ENCODE measurements at regions not wholly inside any gene's neighbourhood (a gene's known extent, or its start where the extent isn't known, plus 50 kb on each side); places are given as distances from the start of the nearest gene placed in this dataset.
"Not testable (repeated sequence)": the region's sequence is repeated elsewhere in the genome, so short reads cannot be mapped to it uniquely, and the experiment has no call there.

DNA sequence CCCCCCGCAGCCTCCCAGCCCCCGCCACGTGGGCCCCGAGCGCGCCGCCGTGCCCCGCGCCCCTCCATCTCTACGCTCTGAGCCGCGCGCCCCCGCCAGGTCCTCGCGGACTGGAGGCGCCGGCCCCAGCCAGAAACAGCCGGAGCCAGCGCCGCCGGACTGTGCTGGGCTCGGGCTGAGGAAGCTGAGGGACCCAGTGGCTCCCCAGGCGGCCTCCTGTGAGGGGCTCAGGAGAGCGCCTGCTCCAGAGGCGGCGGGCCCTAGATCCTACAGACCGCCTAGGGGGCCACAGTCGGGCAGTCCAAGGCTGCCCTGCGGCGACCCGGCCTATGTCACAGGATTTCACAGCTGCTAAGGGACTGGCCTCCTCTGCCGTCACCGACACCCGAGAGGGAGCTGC, 82.1 kb downstream of the NENF start:
- Histone ChIP-seq H3K27me3 (replicated peaks in 1 of 7) (peaks cover 0 to 69% (median 40%) of the 10 kb centered on the region in 7 donors), H3K36me3 (no peaks in the 10 kb centered on the region), H3K4me1 (peaks cover 8 to 23% (median 14%) of the 10 kb centered on the region in 6 donors), H3K4me3 (peak overlapping the region in 5 of 8 donors; percentile 10 to 54 (median 23)), H3K27ac (no peak overlapping the region), H3K9me3 (no peaks in the 10 kb centered on the region)
- DNase-seq: no peak
- TF ChIP-seq, protein P1, sequence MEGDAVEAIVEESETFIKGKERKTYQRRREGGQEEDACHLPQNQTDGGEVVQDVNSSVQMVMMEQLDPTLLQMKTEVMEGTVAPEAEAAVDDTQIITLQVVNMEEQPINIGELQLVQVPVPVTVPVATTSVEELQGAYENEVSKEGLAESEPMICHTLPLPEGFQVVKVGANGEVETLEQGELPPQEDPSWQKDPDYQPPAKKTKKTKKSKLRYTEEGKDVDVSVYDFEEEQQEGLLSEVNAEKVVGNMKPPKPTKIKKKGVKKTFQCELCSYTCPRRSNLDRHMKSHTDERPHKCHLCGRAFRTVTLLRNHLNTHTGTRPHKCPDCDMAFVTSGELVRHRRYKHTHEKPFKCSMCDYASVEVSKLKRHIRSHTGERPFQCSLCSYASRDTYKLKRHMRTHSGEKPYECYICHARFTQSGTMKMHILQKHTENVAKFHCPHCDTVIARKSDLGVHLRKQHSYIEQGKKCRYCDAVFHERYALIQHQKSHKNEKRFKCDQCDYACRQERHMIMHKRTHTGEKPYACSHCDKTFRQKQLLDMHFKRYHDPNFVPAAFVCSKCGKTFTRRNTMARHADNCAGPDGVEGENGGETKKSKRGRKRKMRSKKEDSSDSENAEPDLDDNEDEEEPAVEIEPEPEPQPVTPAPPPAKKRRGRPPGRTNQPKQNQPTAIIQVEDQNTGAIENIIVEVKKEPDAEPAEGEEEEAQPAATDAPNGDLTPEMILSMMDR (IDR thresholded peaks at IDR 0.05 in 8 of 11, conservative IDR thresholded peaks at IDR 0.05 in 3 of 11): no peak
- TF ChIP-seq POLR2A (IDR thresholded peaks at IDR 0.05): no peak
- no peak for TF ChIP-seq POLR2AphosphoS5 (IDR thresholded peaks at IDR 0.05)
- intact Hi-C loops (cut with DNase I; ENCODE audit: low total_unique reads): no loop called here
- 10 to 33% (median 14%) methylated on average over 4 to 36 of the region's 36 CpGs for WGBS, 5 donors

DNA sequence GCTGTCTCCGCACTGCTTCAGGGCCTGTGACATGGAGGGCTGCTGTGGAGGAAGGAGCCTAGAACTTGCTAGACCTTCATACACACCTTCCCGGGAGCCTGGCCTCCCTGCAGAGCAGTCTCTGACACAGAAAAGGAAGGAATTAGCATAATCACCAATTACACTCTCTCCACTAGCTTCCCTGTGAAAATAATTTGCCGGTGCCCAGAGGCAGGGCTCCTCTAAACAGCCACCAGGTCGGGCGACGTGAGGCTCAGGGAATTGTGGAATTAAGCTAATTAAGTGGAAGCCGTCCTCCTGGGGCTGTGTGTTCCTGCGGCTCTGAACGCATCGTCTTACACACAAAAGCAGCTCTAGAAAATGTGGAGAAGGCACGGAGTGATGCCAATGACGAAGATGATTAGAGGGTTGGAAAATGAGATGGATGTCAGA, 82.6 kb downstream of the NENF start:
- intact Hi-C loops (cut with DNase I; ENCODE audit: low total_unique reads): no loop called here
- DNase-seq: no peak
- H3K4me1 ChIP-seq: peaks cover 8 to 23% (median 14%) of the 10 kb centered on the region in 6 donors
- TF ChIP-seq POLR2AphosphoS5 (IDR thresholded peaks at IDR 0.05) (no peak), POLR2A (IDR thresholded peaks at IDR 0.05) (no peak)
- TF ChIP-seq, protein P1 (IDR thresholded peaks at IDR 0.05 in 8 of 11, conservative IDR thresholded peaks at IDR 0.05 in 3 of 11): no peak
- no peaks in the 10 kb centered on the region for H3K9me3 ChIP-seq
- no peaks in the 10 kb centered on the region for H3K36me3 ChIP-seq
- H3K4me3 ChIP-seq: peak overlapping the region in 2 of 8 donors; percentile 23 to 54
- WGBS, 5 donors: 69 to 77% (median 74%) methylated on average over 12 of the region's 12 CpGs
- H3K27me3 ChIP-seq (replicated peaks in 1 of 7): peaks cover 0 to 69% (median 40%) of the 10 kb centered on the region in 7 donors
- H3K27ac ChIP-seq: no peak overlapping the region

GRCh38 chr1:212516012-212516411, 83.3 kb downstream of the NENF start:
- DNase-seq; intact Hi-C loops (cut with DNase I; ENCODE audit: low total_unique reads); H3K36me3 ChIP-seq; H3K9me3 ChIP-seq; H3K27ac ChIP-seq; H3K4me3 ChIP-seq: not testable (repeated sequence)
- Histone ChIP-seq H3K4me1 (peaks cover 8 to 23% (median 14%) of the 10 kb centered on the region in 6 donors), H3K27me3 (replicated peaks in 1 of 7) (peaks cover 0 to 69% (median 39%) of the 10 kb centered on the region in 7 donors)
- WGBS, 5 donors: 89 to 95% (median 93%) methylated on average over 4 of the region's 4 CpGs

- Histone ChIP-seq H3K4me3 (no peak overlapping the region), H3K9me3 (no peaks in the 10 kb centered on the region), H3K27me3 (replicated peaks in 1 of 7) (peaks cover 0 to 44% (median 19%) of the 10 kb centered on the region in 7 donors), H3K27ac (no peak overlapping the region), H3K4me1 (peaks cover 8 to 19% (median 14%) of the 10 kb centered on the region in 6 donors), H3K36me3 (no peaks in the 10 kb centered on the region)
- DNase-seq: no peak
- intact Hi-C loops (cut with DNase I; ENCODE audit: low total_unique reads): no loop called here
- 71 to 79% (median 74%) methylated on average over 14 of the region's 14 CpGs for WGBS, 5 donors
- peak; percentile 40 to 69 (median 52) for TF ChIP-seq POLR2AphosphoS5 (IDR thresholded peaks at IDR 0.05)
- TF ChIP-seq, protein P1 (IDR thresholded peaks at IDR 0.05 in 8 of 11, conservative IDR thresholded peaks at IDR 0.05 in 3 of 11): no peak
Measured at GRCh38 chr1:212518188-212519054, 85.7 kb downstream of the NENF start.
